Kidney tubule cell (primary cell): ENCODE measurements at regions not wholly inside any gene's neighbourhood (a gene's known extent, or its start where the extent isn't known, plus 50 kb on each side); places are given as distances from the start of the nearest gene placed in this dataset.
A peak's percentile ranks its signal among the peaks of the same experiment; 100 is the strongest.
"Not testable (repeated sequence)": the region's sequence is repeated elsewhere in the genome, so short reads cannot be mapped to it uniquely, and the experiment has no call there.

ENCODE experiments used
- DNase-seq: peaks from one replicate; pipeline ENCODE4 v3.0.0-alpha.2; 2018; ENCODE audit warnings: low spot score

- no peak for DNase-seq
Measured at GRCh38 chr6:117761610-117762009, 86.3 kb downstream of the NUS1 start.

GRCh38 chr6:117771403-117771802 is 96.1 kb downstream of the NUS1 start:
- DNase-seq = no peak

GRCh38 chr6:117776441-117776840 is 101.2 kb downstream of the NUS1 start:
- DNase-seq = no peak

DNA sequence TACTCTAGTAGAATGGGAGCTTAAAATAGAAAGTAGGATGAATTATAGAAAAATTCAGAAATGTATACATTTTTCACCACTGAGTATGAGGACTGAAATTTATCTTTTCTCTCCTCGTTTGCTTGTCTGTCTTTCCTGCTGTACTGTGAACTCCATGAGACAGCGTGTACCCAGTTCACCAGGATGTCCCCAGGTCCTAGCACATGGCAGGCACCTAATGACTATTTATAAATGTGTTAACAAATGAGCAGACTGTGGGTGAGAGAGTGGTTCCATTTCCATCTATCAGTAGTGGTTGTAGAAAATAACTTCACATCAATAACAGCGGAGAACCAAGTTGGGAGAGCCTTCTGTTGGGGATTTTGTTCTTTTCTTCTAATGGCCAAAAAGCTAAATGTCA is 106.3 kb downstream of the NUS1 start:
- DNase-seq = no peak

DNA sequence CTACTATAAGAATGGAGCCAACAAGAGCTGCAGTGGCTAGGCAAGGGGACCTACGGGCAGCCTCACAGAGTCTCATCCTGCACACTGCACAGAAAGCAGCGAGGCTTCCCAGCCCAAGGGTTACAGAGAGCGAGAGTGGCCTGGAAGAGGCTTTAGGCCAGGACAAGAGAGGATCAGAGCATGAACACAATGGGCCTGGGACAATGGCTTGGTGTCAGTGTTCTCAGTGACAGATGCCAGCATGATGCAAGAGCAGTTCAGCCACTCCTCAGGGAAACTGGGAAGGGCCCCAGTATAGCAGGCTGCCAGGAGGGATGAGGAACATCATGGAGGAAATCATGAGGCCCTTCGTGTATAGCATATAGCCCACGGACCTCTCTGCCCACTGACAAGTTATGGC is 108.0 kb downstream of the NUS1 start:
- no peak for DNase-seq

- DNase-seq = no peak
Measured at GRCh38 chr6:117791012-117791411, 115.7 kb downstream of the NUS1 start.

DNA sequence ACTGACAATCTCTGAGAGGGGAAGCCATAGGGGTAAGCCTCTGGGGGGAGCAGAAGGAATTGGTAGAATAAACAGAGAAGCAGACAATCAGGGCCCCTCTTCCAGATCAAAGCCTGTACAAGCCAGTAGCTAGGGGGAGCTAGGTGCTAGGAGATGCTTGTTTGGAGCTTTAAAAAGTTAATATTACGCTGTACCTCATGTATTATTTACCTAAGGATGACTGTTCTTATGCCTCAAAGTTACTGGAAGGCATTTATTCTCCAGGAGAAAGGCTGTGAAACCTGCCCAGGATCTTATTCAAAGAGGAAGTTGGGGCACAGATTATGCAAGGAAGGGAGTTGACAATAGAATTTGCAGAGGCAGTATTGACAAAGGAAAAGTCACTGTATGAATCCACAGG is 111.8 kb upstream of the SLC35F1 start:
- DNase-seq = peak; percentile 18

DNA sequence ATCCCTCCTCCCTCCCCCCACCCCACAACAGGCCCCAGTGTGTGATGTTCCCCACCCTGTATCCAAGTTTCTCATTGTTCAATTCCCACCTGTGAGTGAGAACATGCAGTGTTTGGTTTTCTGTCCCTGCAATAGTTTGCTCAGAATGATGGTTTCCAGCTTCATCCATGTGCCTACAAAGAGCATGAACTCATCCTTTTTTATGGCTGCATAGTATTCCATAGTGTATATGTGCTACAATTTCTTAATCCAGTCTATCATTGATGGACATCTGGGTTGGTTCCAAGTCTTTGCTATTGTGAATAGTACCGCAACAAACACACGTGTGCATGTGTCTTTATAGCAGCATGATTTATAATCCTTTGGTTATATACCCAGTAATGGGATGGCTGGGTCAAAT is 108.2 kb upstream of the SLC35F1 start:
- DNase-seq = not testable (repeated sequence)

GRCh38 chr6:117810269-117810668 is 96.8 kb upstream of the SLC35F1 start:
- DNase-seq = no peak

DNA sequence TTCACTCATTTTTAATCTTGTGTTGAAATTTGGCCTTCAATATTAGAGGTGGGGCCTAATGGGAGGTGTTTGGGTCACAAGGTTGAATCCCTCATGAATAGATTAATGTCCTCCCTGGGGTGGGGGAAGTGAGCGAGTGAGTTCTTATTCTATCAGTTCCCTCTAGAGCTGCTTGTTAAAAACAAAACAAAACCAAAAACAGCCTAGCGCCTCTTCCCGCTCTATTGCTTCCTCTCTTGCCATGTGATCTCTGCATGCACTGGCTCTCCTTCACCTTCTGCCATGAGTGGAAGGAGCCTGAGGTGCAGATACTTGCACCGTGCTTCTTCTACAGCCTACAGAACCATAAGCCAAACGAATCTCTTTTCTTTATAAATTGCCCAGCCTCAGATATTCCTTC is 89.6 kb upstream of the SLC35F1 start:
- no peak for DNase-seq

DNA sequence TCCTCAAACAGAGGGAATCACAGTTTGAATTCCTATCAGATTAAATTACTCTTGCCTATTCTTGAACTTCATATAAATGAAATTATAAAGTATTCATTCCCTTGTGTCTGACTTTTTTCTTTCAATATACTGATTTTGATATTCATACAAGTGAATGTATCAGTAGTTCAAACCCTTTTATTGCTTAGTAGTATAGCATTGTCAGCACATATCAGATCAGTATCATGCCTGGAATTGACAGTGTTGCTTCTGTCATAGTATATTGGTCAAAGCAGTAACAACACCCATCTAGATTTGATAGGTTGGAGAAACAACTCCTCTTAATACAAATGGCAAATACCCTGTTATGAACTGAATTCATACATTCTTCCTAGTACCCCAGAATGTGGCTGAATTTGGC is 89.1 kb upstream of the SLC35F1 start:
- no peak for DNase-seq

GRCh38 chr6:117818449-117818848 is 88.6 kb upstream of the SLC35F1 start:
- DNase-seq = no peak

DNA sequence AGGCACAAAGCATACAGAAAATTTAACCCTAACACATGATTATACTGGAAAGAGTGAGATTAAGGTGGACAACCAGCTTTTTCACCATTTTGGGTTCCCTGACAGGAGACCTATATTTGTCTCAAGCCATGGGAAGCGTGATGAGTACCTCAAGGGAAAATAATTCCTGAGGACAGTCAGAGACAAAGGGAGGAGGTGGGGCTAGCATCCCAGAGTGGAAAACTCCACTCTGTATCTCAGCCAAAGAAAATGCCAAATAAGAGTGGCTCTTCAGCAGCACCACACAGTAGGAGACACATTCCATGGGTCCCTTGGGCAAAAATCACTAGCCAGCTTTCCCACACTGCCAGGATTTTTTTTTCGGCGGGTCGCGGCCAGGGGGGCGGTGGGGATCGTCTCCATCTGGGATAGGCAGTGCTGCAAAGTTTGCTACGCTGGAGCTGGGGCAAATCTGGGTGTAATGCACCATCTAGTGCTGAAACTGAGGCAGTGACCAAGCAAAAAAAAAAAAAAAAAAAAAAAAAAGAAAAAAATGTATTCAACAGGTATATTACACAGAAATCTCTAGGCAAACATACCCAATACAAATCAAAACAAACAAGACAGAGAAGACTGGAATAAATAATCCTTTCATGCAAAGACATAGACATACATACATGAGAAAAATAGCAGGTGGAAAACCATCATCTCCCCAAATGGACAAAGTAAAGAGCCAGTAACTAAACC is 77.3 kb upstream of the SLC35F1 start:
- DNase-seq = peak; percentile 20

DNA sequence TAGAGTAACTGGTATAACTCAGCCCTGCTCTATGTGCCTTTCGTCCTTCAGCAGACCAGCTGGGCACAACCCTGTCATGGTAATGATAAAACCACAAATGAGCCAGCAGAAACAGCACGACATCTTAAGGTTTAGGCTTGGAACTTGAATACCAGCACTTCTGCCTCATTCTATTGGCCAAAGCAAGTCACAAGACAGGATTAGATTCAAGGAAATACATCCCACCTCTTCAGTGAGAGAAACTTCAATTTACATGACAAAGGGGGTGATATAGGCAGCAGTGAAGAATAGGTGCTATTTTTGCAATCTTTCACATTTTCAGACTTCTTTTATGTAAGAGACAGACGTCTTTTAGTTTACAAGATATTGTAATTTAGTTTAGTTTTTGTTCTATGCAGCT is 69.8 kb upstream of the SLC35F1 start:
- no peak for DNase-seq

- DNase-seq = peak; percentile 45
Measured at GRCh38 chr6:117840541-117840983, 66.5 kb upstream of the SLC35F1 start.

GRCh38 chr6:117847912-117848311 is 59.2 kb upstream of the SLC35F1 start:
- no peak for DNase-seq

DNA sequence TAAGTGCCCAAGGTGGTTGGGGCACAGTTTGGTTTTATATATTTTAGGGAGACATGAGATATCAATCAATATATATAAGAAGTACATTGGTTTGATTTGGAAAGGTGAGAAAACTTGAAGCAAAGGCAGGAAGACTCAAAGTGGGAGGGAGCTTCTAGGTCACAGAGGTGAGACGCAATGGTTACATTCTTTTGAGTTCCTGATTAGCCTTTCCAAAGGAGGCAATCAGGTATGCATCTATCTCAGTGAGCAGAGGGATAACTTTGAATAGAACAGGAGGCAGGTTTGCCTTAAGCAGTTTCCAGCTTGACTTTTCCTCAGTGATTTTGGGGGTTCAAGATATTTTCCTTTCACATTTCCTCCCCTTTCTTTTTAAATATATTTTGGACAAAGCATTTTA is 58.0 kb upstream of the SLC35F1 start:
- DNase-seq = no peak
